Mesodermal cell (in vitro differentiated cells): ENCODE measurements at regions not wholly inside any gene's neighbourhood (a gene's known extent, or its start where the extent isn't known, plus 50 kb on each side); places are given as distances from the start of the nearest gene placed in this dataset.

Source experiments
- H3K27ac ChIP-seq: 2 replicates; pipeline ENCODE4 v1.7.0; 2013; ENCODE audit warnings: mild to moderate bottlenecking, low read depth, low read length, moderate library complexity; ENCODE audit not compliant: severe bottlenecking
- H3K36me3 ChIP-seq: 2 replicates; pipeline ENCODE4 v1.7.1; 2013; ENCODE audit warnings: mild to moderate bottlenecking, low read length, moderate library complexity; ENCODE audit not compliant: control insufficient read depth, insufficient read depth
- H3K4me1 ChIP-seq: one replicate; pipeline ENCODE4 v1.7.1; 2013; ENCODE audit warnings: mild to moderate bottlenecking, low read length; ENCODE audit not compliant: insufficient read depth, control insufficient read depth, poor library complexity, severe bottlenecking
- H3K4me3 ChIP-seq: 2 replicates; pipeline ENCODE4 v1.7.0; 2013; ENCODE audit warnings: low read length, control low read depth, mild to moderate bottlenecking; ENCODE audit not compliant: insufficient read depth, poor library complexity, severe bottlenecking; ENCODE audit errors: extremely low read depth
- H3K9me3 ChIP-seq: 2 replicates; pipeline ENCODE4 v1.7.1; 2013; ENCODE audit warnings: mild to moderate bottlenecking, low read length, moderate library complexity; ENCODE audit not compliant: control insufficient read depth
- WGBS, 2 experiments: methylation state at CpG; one replicate each; pipeline ENCODE4 v1.1.5; 2013; ENCODE audit warnings: missing lambda C conversion rate in 2 of 2; ENCODE audit not compliant: insufficient coverage in 2 of 2; 5-methylcytosine and 5-hydroxymethylcytosine counted together

DNA sequence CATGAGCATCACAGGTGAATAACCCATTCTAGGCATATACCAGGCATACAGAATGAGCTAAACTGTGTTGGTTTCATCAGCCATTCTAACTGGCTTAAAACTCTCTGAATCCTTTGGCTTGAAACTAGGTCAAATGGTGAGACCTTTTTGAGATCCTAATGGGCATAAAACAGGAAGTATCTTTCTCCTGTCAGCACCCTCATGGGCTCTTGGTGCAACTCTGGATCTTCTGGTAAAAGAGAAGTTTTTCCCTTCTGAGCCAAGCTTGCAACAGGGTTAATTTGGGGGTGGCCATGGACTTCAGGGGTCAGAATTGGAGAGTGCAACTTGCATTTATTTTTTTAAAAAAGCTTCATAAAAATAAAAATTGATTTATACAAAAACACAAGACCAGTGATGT, 67.9 kb upstream of the GRAMD1B start:
- H3K27ac ChIP-seq = no peak overlapping the region
- H3K4me3 ChIP-seq = no peak overlapping the region
- no peaks in the 10 kb centered on the region for H3K36me3 ChIP-seq
- no peaks in the 10 kb centered on the region for H3K9me3 ChIP-seq
- no peaks in the 10 kb centered on the region for H3K4me1 ChIP-seq

DNA sequence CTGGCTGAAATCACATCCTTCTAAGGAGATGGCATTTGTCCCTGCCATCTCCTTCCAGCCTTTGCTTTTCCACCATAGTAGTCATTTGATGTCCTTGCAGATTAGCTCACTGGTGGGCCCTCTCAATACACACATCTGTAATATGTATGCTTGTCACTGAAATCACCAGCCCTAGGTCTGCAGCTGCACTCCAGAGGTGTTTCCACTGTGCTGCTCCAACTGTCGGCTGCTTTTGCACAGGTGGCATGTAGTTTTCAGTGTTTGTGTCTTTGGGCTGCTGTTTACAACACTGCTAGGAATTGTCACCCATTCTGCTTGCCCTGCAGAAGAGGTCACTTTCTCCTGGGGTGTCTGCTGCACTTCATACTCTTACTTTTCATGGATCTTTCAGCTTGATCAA, 69.0 kb upstream of the GRAMD1B start:
- Histone ChIP-seq H3K4me3 (no peak overlapping the region), H3K4me1 (no peaks in the 10 kb centered on the region), H3K9me3 (no peaks in the 10 kb centered on the region), H3K27ac (no peak overlapping the region), H3K36me3 (no peaks in the 10 kb centered on the region)
- WGBS, 2 experiments = 100% methylated on average over 1 of the region's 1 CpG; no CpG with 5 or more reads in 1 of the 2 experiments

DNA sequence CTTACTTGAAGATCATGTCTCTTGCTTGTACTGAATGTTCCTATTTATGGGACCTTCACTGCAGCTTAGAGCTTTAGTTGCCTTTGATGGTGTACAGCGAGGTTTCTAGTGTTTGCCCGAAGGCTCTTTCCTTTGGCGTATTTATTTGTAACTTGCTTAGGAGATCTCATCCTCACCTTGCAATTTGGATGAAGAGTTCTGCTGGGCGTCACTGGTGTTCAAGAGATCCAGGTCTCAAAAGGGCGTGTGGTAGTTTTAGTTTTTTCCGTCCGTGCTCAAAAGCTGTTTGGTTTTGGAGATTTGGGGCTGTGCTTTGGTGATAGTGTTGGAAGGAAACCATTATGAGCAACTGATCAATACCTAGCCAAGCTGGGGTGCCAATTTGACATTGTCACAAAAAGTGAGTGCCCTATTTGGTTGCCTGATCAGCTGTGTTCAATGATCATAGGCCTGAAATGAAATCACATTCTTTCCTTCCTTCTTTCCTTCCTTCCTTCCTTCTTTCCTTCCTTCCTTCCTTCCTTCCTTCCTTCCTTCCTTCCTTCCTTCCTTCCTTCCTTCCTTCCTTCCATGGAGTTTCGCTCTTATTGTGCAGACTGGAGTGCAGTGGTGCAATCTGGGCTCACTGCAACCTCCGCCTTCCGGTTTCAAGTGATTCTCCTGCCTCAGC, 69.7 kb upstream of the GRAMD1B start:
- Histone ChIP-seq H3K36me3 (no peaks in the 10 kb centered on the region), H3K4me3 (no peak overlapping the region), H3K9me3 (no peaks in the 10 kb centered on the region), H3K27ac (no peak overlapping the region), H3K4me1 (no peaks in the 10 kb centered on the region)
- 95 to 96% methylated on average over 7 to 8 of the region's 10 CpGs for WGBS, 2 experiments

DNA sequence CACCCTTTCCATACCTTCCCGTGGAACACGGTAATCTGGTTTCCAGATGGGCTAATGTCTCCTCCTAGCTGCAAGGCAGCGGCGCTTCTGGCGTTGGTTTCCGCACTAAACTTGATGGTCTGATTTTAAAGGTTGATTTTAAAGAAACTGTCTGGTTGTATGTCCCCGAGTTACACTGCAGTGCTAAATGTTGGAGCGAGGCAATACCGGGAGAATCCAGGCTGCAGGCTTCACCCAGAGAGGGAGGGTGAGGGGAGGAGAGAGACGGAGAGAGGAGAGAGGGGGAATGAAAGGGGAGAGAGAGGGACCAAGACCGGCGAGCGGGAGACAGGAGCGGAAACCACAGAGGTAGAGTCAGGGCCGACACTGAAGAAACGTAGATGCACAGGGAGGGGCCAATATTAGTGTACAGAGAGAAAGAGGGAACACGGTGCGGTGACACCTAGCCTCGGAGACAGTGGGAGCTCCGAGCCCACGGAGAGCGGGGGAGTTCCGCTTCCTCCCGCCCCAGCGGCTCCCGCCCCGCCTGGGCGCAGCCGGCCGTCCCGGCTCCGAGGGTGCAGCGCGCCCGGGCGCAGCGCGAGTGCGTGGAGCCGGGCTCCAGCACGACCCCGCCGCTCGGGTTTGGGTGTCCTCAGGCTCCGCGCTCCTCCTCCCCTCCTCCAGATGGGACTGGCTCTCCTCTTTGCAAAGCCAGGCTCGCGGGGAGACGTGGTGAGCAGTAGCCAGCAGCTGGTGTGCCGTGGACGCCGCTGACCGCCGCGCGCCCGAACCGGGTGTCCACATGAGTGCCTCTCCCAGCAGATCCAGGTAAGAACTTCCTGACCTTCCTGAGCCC, 71.9 kb upstream of the GRAMD1B start:
- H3K4me3 ChIP-seq = peak overlapping the region; percentile 43
- no peaks in the 10 kb centered on the region for H3K9me3 ChIP-seq
- no peak overlapping the region for H3K27ac ChIP-seq
- WGBS, 2 experiments = 1 to 2% methylated on average over 36 to 57 of the region's 58 CpGs
- H3K36me3 ChIP-seq = no peaks in the 10 kb centered on the region
- no peaks in the 10 kb centered on the region for H3K4me1 ChIP-seq

DNA sequence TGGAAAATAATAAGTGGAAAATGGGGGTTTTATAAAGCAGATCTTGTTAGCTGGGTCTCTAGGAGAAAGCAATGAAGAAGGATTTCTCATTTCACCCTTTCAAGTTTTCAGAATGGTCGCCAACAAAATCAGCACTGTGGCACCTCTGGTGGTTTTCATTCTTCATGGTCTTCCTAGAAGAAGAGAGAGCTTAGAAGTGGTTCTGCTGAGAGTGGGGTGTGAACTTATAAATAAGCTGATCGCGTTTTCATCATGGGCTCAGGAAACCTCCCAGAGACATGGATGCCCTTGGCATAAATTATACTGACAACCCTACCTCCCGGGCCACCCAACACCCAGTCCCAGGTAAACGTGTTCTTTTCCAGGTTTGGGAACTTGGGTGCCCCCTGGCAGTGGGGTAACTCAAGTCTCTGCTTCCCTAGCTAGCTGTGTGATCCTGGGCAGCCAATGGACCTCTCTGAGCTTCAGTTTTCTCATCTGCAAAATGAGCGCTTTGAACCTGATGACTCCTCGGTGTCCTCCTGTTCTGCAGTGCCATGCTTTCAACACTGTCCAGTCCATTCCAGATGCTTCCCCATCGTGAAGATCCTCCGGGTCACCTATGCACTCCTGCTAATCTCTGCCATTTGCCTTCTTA, 72.6 kb upstream of the GRAMD1B start:
- Histone ChIP-seq H3K9me3 (no peaks in the 10 kb centered on the region), H3K4me1 (no peaks in the 10 kb centered on the region), H3K36me3 (no peaks in the 10 kb centered on the region), H3K27ac (no peak overlapping the region), H3K4me3 (peak overlapping the region; percentile 43)
- WGBS, 2 experiments = 54 to 62% methylated on average over 6 to 7 of the region's 9 CpGs

DNA sequence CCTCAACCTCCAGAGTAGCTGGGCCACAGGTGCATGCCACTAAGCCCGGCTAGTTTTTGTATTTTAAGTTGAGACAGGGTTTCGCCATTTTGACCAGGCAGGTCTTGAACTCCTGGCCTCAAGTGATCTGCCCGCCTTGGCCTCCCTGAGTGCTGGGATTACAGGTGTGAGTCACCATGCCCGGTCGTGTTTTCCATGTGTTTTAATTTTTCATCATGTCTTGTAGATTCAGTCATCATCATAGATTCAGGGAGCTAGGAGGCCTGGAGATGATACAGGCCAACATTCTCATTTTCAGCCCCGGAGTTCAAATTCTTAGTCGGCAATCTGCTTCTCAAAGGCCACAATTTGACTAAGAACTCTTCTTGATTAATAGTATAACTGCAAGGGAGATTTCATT, 73.5 kb upstream of the GRAMD1B start:
- Histone ChIP-seq H3K4me3 (no peak overlapping the region), H3K9me3 (no peaks in the 10 kb centered on the region), H3K4me1 (no peaks in the 10 kb centered on the region), H3K36me3 (no peaks in the 10 kb centered on the region), H3K27ac (no peak overlapping the region)
- 91 to 98% methylated on average over 3 to 6 of the region's 7 CpGs for WGBS, 2 experiments

DNA sequence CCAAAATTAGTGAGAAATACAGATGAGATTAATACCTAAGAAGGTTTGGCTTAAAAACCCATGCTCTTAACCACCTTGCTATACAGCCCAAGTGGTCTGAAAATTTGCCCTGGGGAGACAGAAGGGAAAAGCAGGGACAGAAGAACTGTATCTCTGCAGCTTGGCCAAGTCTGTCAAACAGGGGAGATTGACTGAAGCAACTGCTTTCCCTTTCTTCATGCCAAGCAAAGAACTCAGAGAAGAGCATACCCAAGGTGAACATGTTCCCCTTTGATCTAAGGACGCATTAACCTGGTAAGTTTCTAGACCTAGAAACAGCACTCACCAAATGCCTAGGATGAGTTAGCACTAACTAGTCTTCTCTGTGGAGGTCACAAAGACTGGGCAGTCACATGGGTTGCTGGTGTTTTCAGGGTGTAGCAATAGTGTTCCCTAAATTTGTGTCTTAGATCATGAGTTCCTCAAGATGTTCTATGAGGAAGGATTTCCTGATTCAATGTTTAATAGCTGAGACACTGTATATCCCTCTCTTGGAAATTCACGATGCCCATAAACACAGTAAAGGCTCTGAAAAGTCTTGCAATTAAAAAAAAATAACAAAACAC, 75.6 kb upstream of the GRAMD1B start:
- H3K27ac ChIP-seq = no peak overlapping the region
- H3K36me3 ChIP-seq = no peaks in the 10 kb centered on the region
- H3K4me3 ChIP-seq = no peak overlapping the region
- H3K9me3 ChIP-seq = no peaks in the 10 kb centered on the region
- WGBS, 2 experiments = 100% methylated on average over 1 of the region's 2 CpGs; no CpG with 5 or more reads in 1 of the 2 experiments
- no peaks in the 10 kb centered on the region for H3K4me1 ChIP-seq

DNA sequence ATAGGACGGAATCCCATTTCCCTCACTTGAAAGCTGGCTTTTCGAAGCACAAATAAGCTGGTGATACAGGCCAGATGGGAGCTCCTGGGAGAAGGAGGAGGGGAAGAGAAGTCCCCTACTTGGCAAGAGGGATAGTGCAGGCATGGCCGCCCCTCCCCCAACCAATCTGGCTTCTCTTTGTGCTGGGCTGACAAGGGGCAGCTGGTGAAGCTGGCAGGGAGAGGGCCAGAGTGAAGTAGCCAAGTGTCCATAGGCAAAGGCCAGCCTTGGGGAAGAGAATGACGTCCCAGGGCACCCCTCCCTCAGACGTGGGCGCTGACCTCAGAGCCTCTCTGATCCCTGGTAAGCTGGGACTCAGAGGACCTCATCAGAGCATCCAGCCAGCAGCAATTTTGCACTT, 78.7 kb upstream of the GRAMD1B start:
- H3K36me3 ChIP-seq = no peaks in the 10 kb centered on the region
- 73 to 80% methylated on average over 5 of the region's 6 CpGs for WGBS, 2 experiments
- no peaks in the 10 kb centered on the region for H3K9me3 ChIP-seq
- H3K27ac ChIP-seq = no peak overlapping the region
- no peak overlapping the region for H3K4me3 ChIP-seq
- no peaks in the 10 kb centered on the region for H3K4me1 ChIP-seq

DNA sequence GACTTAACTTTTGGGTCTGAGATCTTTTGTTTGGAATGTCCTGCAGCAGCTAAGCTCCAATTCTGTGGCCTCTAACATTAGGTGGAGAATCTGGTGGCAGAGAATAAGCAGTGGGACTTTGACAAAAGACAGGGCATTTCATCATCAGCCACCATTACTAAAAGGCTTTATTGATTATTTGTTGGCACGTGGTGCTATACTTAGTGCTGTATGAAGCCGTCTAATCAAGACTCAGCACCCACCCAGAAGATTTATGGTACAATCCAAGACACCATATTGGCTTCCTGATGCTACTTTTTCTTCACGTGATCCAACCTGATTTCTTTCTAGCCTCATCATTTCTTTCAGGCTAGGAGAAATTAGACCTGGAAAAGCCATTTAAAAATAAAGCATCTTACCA, 80.7 kb upstream of the GRAMD1B start:
- Histone ChIP-seq H3K4me3 (no peak overlapping the region), H3K9me3 (no peaks in the 10 kb centered on the region), H3K4me1 (no peaks in the 10 kb centered on the region), H3K36me3 (no peaks in the 10 kb centered on the region), H3K27ac (no peak overlapping the region)
- WGBS, 2 experiments = 90 to 100% methylated on average over 2 of the region's 3 CpGs

DNA sequence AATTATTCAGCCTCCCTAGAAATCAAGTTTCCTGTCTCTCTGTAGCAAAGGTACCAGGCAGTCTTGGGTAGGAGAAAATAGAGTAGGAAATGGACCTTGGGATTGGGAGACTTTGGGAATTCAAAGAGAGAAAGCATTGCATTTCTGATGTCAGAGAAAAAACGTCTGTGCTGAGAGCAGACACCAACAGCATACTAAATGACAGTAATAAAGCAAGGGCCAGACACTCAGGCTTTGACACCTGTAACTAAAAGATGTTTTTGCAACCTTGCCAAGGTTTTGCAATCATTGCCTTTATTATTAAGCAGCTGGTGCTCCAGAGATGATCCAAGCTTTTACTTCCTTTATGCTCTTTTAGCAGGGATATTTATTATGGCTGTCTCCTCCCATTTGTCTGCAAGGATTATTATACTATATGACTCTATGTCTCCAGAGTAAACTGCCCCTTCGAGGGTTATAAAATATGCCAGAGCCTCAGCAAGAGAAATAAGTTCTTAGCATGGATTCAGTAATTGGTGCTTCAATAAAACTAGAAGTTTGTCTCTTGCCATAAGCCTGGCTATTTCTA, 85.2 kb upstream of the GRAMD1B start:
- 67% methylated on average over 1 of the region's 2 CpGs for WGBS, 2 experiments
- Histone ChIP-seq H3K27ac (no peak overlapping the region), H3K4me1 (no peaks in the 10 kb centered on the region), H3K4me3 (no peak overlapping the region), H3K36me3 (no peaks in the 10 kb centered on the region), H3K9me3 (no peaks in the 10 kb centered on the region)
